Tibial nerve (tissue), 4 donors: ENCODE measurements at regions not wholly inside any gene's neighbourhood (a gene's known extent, or its start where the extent isn't known, plus 50 kb on each side); places are given as distances from the start of the nearest gene placed in this dataset.

Experiments used
- CTCF ChIP-seq, 5 experiments: fragments of 200-600 bp in 3 of 5; fragments of 450-650 bp in 2 of 5; sonication (generic) in 3 of 5; IDR thresholded peaks; one replicate each; pipeline ENCODE4 v1.5.1; 2016 to 2019; ENCODE audit warnings: antibody characterized with exemption in 5 of 5, mild to moderate bottlenecking in 3 of 5, moderate library complexity in 2 of 5
- EP300 ChIP-seq, 2 donors: sonication (generic); formaldehyde crosslinking; IDR thresholded peaks; one replicate each; pipeline ENCODE4 v1.6.1; 2017; ENCODE audit warnings: antibody characterized with exemption in 2 of 2, mild to moderate bottlenecking in 1 of 2
- POLR2A ChIP-seq, 2 donors: fragments of 450-650 bp; IDR thresholded peaks; one replicate each; pipeline ENCODE4 v1.6.1; 2017; ENCODE audit warnings: antibody characterized with exemption in 2 of 2, mild to moderate bottlenecking in 2 of 2, moderate library complexity in 2 of 2

GRCh38 chr1:37318490-37318889, 155.9 kb upstream of the ZC3H12A start:
- no peak for TF ChIP-seq POLR2A (IDR thresholded peaks at IDR 0.05)
- no peak for TF ChIP-seq CTCF (IDR thresholded peaks at IDR 0.05)
- TF ChIP-seq EP300 (IDR thresholded peaks at IDR 0.05) = no peak
